Aorta (tissue), 5 donors: ENCODE measurements at regions not wholly inside any gene's neighbourhood (a gene's known extent, or its start where the extent isn't known, plus 50 kb on each side); places are given as distances from the start of the nearest gene placed in this dataset.

Experiments
- ATAC-seq: fragments of 200-7000 bp; cut with Tn5 transposase; one replicate; pipeline ENCODE4 v1.9.1; 2022; ENCODE audit warnings: moderate library complexity; ENCODE audit not compliant: low FRiP score
- DNase-seq, 2 donors: peaks; one replicate each; pipeline ENCODE4 v3.0.0-alpha.2; 2020
- H3K27ac ChIP-seq, 2 donors: one replicate each; pipeline ENCODE4 v1.5.1; 2013; ENCODE audit warnings: low read length in 2 of 2, mild to moderate bottlenecking in 2 of 2, moderate library complexity in 2 of 2, control low read depth in 1 of 2, inconsistent platforms in 1 of 2, low read depth in 1 of 2
- H3K27me3 ChIP-seq, 2 donors: one replicate each; pipeline ENCODE4 v1.6.1; 2013; ENCODE audit warnings: control low read depth in 1 of 2, low read length in 1 of 2, mild to moderate bottlenecking in 1 of 2, moderate library complexity in 1 of 2; ENCODE audit not compliant: insufficient read depth in 2 of 2, control insufficient read depth in 1 of 2
- H3K36me3 ChIP-seq, 2 donors: one replicate each; pipeline ENCODE4 v1.6.1; 2013; ENCODE audit warnings: control low read depth in 1 of 2, low read length in 1 of 2, mild to moderate bottlenecking in 1 of 2; ENCODE audit not compliant: insufficient read depth in 2 of 2, control insufficient read depth in 1 of 2
- H3K4me1 ChIP-seq, 2 donors: one replicate each; pipeline ENCODE4 v1.6.1; 2013; ENCODE audit warnings: low read length in 2 of 2, control low read depth in 1 of 2, mild to moderate bottlenecking in 1 of 2, moderate library complexity in 1 of 2; ENCODE audit not compliant: insufficient read depth in 2 of 2, control insufficient read depth in 1 of 2
- H3K4me3 ChIP-seq, 2 donors: one replicate each; pipeline ENCODE4 v1.5.1; 2013; ENCODE audit warnings: low read length in 2 of 2, control low read depth in 1 of 2, mild to moderate bottlenecking in 1 of 2
- H3K9me3 ChIP-seq: one replicate; pipeline ENCODE4 v1.6.1; 2013; ENCODE audit warnings: mild to moderate bottlenecking, low read length; ENCODE audit not compliant: control insufficient read depth
- WGBS, 2 donors: extraction: QIAGEN DNeasy Blood & Tissue Kit; methylation state at CpG; one replicate each; pipeline ENCODE4 v1.1.7; 2013; 5-methylcytosine and 5-hydroxymethylcytosine counted together
- intact Hi-C, 2 donors: fragments of 100-400 bp; cut with DNase I; formaldehyde crosslinking; loops; one replicate each; pipeline versions ENCODE4 v1.14.2 to v1.15.0; 2022
- donor health status: healthy with polysubstance abuse.
- donor health status: Bipolar disorder and iron deficiency.
- donor health status: DM: no; HTN: no; CAD: no.
- donor health status: DM: no; HTN: no; CAD: no.
- donor health status: DM: yes; HTN: yes; CAD: no.

- ATAC-seq (no peak), DNase-seq (no peak)
- no peak overlapping the region for H3K27ac ChIP-seq
- H3K4me3 ChIP-seq, result no peak overlapping the region
- H3K27me3 ChIP-seq, result no peaks in the 10 kb centered on the region
- no peaks in the 10 kb centered on the region for H3K36me3 ChIP-seq
- H3K4me1 ChIP-seq, result no peaks in the 10 kb centered on the region
- 81 to 83% methylated on average over 6 of the region's 6 CpGs for WGBS, 2 donors
- intact Hi-C loops, result no loop called here
- no peaks in the 10 kb centered on the region for H3K9me3 ChIP-seq
Measured at GRCh38 chr6:156525541-156525940, 251.6 kb upstream of the ARID1B start.

- Histone ChIP-seq H3K4me1 (no peaks in the 10 kb centered on the region), H3K27ac (no peak overlapping the region), H3K4me3 (no peak overlapping the region), H3K36me3 (no peaks in the 10 kb centered on the region), H3K27me3 (no peaks in the 10 kb centered on the region), H3K9me3 (peaks cover 2% of the 10 kb centered on the region)
- WGBS, 2 donors, result 66 to 71% methylated on average over 2 of the region's 2 CpGs
- ATAC-seq (no peak), DNase-seq (no peak)
- intact Hi-C loops, result no loop called here
Measured at GRCh38 chr6:156519940-156520339, 257.2 kb upstream of the ARID1B start.

- Histone ChIP-seq H3K27me3 (no peaks in the 10 kb centered on the region), H3K9me3 (peaks cover 2% of the 10 kb centered on the region), H3K27ac (no peak overlapping the region), H3K4me3 (no peak overlapping the region), H3K4me1 (no peaks in the 10 kb centered on the region), H3K36me3 (no peaks in the 10 kb centered on the region)
- WGBS, 2 donors, result 63 to 81% methylated on average over 6 of the region's 6 CpGs
- no peak for ATAC-seq
- intact Hi-C loops, result no loop called here
- DNase-seq, result no peak
Measured at GRCh38 chr6:156517088-156517487, 260.1 kb upstream of the ARID1B start.

- Histone ChIP-seq H3K9me3 (peaks cover 2% of the 10 kb centered on the region), H3K36me3 (no peaks in the 10 kb centered on the region), H3K27ac (no peak overlapping the region), H3K4me3 (no peak overlapping the region), H3K4me1 (no peaks in the 10 kb centered on the region), H3K27me3 (no peaks in the 10 kb centered on the region)
- WGBS, 2 donors, result 65 to 70% methylated on average over 4 of the region's 4 CpGs
- intact Hi-C loops, result no loop called here
- no peak for ATAC-seq
- DNase-seq, result no peak
Measured at GRCh38 chr6:156515242-156515641, 261.9 kb upstream of the ARID1B start.

GRCh38 chr6:156513504-156513903 is 263.7 kb upstream of the ARID1B start:
- H3K4me3 ChIP-seq, result no peak overlapping the region
- H3K4me1 ChIP-seq, result no peaks in the 10 kb centered on the region
- H3K9me3 ChIP-seq, result peaks cover under 1% of the 10 kb centered on the region
- no peak for DNase-seq
- no peaks in the 10 kb centered on the region for H3K27me3 ChIP-seq
- WGBS, 2 donors, result 48 to 55% methylated on average over 2 of the region's 2 CpGs
- H3K36me3 ChIP-seq, result no peaks in the 10 kb centered on the region
- intact Hi-C loops, result no loop called here
- no peak overlapping the region for H3K27ac ChIP-seq
- no peak for ATAC-seq

- H3K4me3 ChIP-seq, result no peak overlapping the region
- H3K36me3 ChIP-seq, result no peaks in the 10 kb centered on the region
- H3K27ac ChIP-seq, result no peak overlapping the region
- ATAC-seq, result no peak
- no peaks in the 10 kb centered on the region for H3K9me3 ChIP-seq
- intact Hi-C loops, result no loop called here
- H3K4me1 ChIP-seq, result no peaks in the 10 kb centered on the region
- DNase-seq, result no peak
- no peaks in the 10 kb centered on the region for H3K27me3 ChIP-seq
Measured at GRCh38 chr6:156511570-156511969, 265.6 kb upstream of the ARID1B start.

- no peak for ATAC-seq
Measured at GRCh38 chr6:156511051-156511450, 266.1 kb upstream of the ARID1B start.

GRCh38 chr6:156510242-156510641 is 266.9 kb upstream of the ARID1B start:
- H3K9me3 ChIP-seq, result no peaks in the 10 kb centered on the region
- H3K36me3 ChIP-seq, result no peaks in the 10 kb centered on the region
- no peaks in the 10 kb centered on the region for H3K4me1 ChIP-seq
- no peak overlapping the region for H3K27ac ChIP-seq
- WGBS, 2 donors, result 83 to 86% methylated on average over 2 of the region's 2 CpGs
- no peaks in the 10 kb centered on the region for H3K27me3 ChIP-seq
- H3K4me3 ChIP-seq, result no peak overlapping the region
- DNase-seq (no peak), ATAC-seq (no peak)
- intact Hi-C loops, result no loop called here

More at GRCh38 chr6:156511051-156511450, 266.1 kb upstream of the ARID1B start:
- H3K27me3 ChIP-seq, result no peaks in the 10 kb centered on the region
- H3K27ac ChIP-seq, result no peak overlapping the region
- intact Hi-C loops, result no loop called here
- H3K4me1 ChIP-seq, result no peaks in the 10 kb centered on the region
- no peaks in the 10 kb centered on the region for H3K9me3 ChIP-seq
- no peak overlapping the region for H3K4me3 ChIP-seq
- 64 to 68% methylated on average over 5 of the region's 5 CpGs for WGBS, 2 donors
- no peaks in the 10 kb centered on the region for H3K36me3 ChIP-seq
- DNase-seq, result no peak

- intact Hi-C loops, result no loop called here
- H3K9me3 ChIP-seq, result no peaks in the 10 kb centered on the region
- H3K4me3 ChIP-seq, result no peak overlapping the region
- no peak for DNase-seq
- H3K4me1 ChIP-seq, result no peaks in the 10 kb centered on the region
- H3K36me3 ChIP-seq, result no peaks in the 10 kb centered on the region
- no peak for ATAC-seq
- WGBS, 2 donors, result 87 to 90% methylated on average over 9 of the region's 9 CpGs
- H3K27me3 ChIP-seq, result no peaks in the 10 kb centered on the region
- H3K27ac ChIP-seq, result no peak overlapping the region
Measured at GRCh38 chr6:156509496-156509895, 267.7 kb upstream of the ARID1B start.
